Neural cell (in vitro differentiated cells): ENCODE measurements at regions not wholly inside any gene's neighbourhood (a gene's known extent, or its start where the extent isn't known, plus 50 kb on each side); places are given as distances from the start of the nearest gene placed in this dataset.

Experiments
- CTCF ChIP-seq: fragments of 450-650 bp; IDR thresholded peaks from 2 replicates; pipeline ENCODE4 v1.5.1; 2014; ENCODE audit warnings: antibody characterized with exemption, mild to moderate bottlenecking, moderate library complexity; ENCODE audit not compliant: poor library complexity, severe bottlenecking
- MXI1 ChIP-seq: fragments of 450-650 bp; conservative IDR thresholded peaks from 2 replicates; pipeline ENCODE4 v1.6.1; 2014; ENCODE audit warnings: antibody characterized with exemption, mild to moderate bottlenecking; ENCODE audit not compliant: poor library complexity, severe bottlenecking

GRCh38 chr16:66274335-66275110 is 92.0 kb upstream of the CDH5 start:
- TF ChIP-seq MXI1 (no peak), CTCF (peak; percentile 38)
